Left cardiac atrium (tissue), 2 donors: ENCODE measurements at regions not wholly inside any gene's neighbourhood (a gene's known extent, or its start where the extent isn't known, plus 50 kb on each side); places are given as distances from the start of the nearest gene placed in this dataset.

Experiments used
- microRNA-seq, 2 donors: library from miRNA; unstranded; fragments of <30 nt; microRNA quantifications; one replicate each; pipeline ENCODE4 v1.2.0, GENCODE V29; 2020
- donor health status: DM: no; HTN: yes; CAD: no; lungs with severe emphysema.
- donor health status: DM: yes; HTN: yes; CAD: no.

Small RNA genes in the stretch of these regions (microRNA-seq; reads per million reads assigned to microRNA genes)
- gene MIR218-1 = 21.6 to 35.1 reads per million in 2 donors
